ENCODE measurements at regions not wholly inside any gene's neighbourhood (a gene's known extent, or its start where the extent isn't known, plus 50 kb on each side); places are given as distances from the start of the nearest gene placed in this dataset.

DNA sequence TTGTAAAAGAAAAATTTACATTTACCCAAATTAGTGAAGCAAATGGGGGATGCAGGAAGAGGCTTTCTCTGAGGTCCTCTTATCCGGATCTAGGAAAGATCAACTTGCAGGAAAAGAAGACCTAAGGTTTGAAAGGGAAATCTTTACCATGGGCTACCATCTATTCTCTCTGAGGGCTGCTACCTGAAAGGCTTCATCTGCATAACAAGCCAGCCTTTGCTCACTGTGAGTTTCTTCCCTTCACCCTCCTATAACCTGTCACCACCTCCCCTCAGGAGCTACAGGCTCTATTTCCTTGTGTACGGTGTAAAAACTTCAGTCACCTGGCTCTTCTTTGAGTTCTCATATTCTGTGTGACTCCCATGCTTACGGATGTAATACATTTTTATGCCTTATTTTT lies 118.6 kb upstream of the BEND4 start:
- Histone ChIP-seq H3K9ac (no peak overlapping the region), H3K4me2 (ENCODE audit: low read length) (no peak overlapping the region), H2AFZ (no peak overlapping the region), H3K4me1 (no peaks in the 10 kb centered on the region), H3K79me2 (no peaks in the 10 kb centered on the region), H3K27me3 (ENCODE audit: control insufficient read depth, insufficient read depth, low read length) (no peaks in the 10 kb centered on the region), H3K36me3 (ENCODE audit: control insufficient read depth, insufficient read depth, low read length) (no peaks in the 10 kb centered on the region), H3K9me3 (ENCODE audit: control insufficient read depth, low read length) (no peaks in the 10 kb centered on the region), H3K27ac (no peak overlapping the region), H3K4me3 (ENCODE audit: low read depth, low read length) (no peak overlapping the region)
- TF ChIP-seq, protein P1, sequence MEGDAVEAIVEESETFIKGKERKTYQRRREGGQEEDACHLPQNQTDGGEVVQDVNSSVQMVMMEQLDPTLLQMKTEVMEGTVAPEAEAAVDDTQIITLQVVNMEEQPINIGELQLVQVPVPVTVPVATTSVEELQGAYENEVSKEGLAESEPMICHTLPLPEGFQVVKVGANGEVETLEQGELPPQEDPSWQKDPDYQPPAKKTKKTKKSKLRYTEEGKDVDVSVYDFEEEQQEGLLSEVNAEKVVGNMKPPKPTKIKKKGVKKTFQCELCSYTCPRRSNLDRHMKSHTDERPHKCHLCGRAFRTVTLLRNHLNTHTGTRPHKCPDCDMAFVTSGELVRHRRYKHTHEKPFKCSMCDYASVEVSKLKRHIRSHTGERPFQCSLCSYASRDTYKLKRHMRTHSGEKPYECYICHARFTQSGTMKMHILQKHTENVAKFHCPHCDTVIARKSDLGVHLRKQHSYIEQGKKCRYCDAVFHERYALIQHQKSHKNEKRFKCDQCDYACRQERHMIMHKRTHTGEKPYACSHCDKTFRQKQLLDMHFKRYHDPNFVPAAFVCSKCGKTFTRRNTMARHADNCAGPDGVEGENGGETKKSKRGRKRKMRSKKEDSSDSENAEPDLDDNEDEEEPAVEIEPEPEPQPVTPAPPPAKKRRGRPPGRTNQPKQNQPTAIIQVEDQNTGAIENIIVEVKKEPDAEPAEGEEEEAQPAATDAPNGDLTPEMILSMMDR (IDR thresholded peaks at IDR 0.05) = no peak

DNA sequence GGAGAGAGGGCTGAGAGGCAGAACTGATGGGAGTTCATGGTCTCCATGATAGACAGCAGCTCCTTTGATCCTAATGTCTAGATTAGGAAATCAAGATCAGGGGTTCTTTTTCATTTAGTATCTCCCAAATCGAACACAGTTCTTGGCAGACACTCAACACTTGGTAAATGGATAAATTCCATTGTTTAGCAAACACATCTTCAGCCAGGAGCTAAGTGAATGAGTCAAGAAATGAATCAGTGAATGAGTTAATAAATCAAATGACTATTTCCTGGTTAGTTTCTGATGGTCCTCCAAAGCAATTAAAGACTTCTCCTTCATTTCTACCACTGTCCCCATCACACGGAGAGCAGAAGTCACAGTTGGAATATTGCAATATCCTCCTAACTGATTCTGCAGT lies 120.0 kb upstream of the SHISA3 start:
- Histone ChIP-seq H3K4me1 (no peaks in the 10 kb centered on the region), H3K36me3 (ENCODE audit: control insufficient read depth, insufficient read depth, low read length) (no peaks in the 10 kb centered on the region), H3K27ac (no peak overlapping the region), H3K79me2 (no peaks in the 10 kb centered on the region), H3K9me3 (ENCODE audit: control insufficient read depth, low read length) (no peaks in the 10 kb centered on the region), H3K4me2 (ENCODE audit: low read length) (no peak overlapping the region), H2AFZ (no peak overlapping the region), H3K4me3 (ENCODE audit: low read depth, low read length) (no peak overlapping the region), H3K9ac (no peak overlapping the region), H3K27me3 (ENCODE audit: control insufficient read depth, insufficient read depth, low read length) (no peaks in the 10 kb centered on the region)
- TF ChIP-seq, protein P1 (IDR thresholded peaks at IDR 0.05) = no peak

DNA sequence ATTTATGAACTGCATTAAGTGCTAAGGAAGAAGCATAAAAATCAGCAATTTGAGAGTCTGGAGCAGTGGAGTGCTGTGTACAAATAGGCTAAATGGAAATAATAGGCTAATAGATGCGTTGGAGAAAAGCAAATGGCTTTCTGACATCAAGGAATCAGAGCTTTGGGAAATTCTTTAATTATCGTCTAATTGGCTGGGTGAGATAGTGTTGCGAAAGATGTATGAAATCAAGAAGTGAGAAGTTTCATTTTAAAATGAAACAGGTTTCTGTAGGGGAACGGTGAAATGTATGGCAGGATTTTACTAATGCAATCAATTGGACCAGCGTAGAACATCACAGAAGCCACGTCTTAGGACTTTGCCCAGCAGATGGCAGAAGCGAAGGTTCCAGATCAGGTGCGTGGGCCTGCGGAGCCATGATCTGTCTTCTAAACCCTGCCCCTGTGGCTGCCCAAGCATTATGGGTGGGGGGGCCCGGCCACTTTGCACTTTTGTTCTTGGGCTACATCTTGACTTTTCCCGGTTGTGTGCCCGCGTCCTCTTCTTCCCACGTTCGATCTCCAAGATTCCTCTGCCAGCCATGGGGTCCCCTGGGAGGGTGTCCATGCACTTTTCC lies 118.5 kb upstream of the SHISA3 start:
- Histone ChIP-seq H3K9me3 (ENCODE audit: control insufficient read depth, low read length) (no peaks in the 10 kb centered on the region), H2AFZ (no peak overlapping the region), H3K4me3 (ENCODE audit: low read depth, low read length) (no peak overlapping the region), H3K79me2 (no peaks in the 10 kb centered on the region), H3K9ac (no peak overlapping the region), H3K4me2 (ENCODE audit: low read length) (no peak overlapping the region), H3K4me1 (no peaks in the 10 kb centered on the region), H3K27ac (no peak overlapping the region), H3K27me3 (ENCODE audit: control insufficient read depth, insufficient read depth, low read length) (no peaks in the 10 kb centered on the region), H3K36me3 (ENCODE audit: control insufficient read depth, insufficient read depth, low read length) (no peaks in the 10 kb centered on the region)
- TF ChIP-seq, protein P1 (IDR thresholded peaks at IDR 0.05) = no peak

DNA sequence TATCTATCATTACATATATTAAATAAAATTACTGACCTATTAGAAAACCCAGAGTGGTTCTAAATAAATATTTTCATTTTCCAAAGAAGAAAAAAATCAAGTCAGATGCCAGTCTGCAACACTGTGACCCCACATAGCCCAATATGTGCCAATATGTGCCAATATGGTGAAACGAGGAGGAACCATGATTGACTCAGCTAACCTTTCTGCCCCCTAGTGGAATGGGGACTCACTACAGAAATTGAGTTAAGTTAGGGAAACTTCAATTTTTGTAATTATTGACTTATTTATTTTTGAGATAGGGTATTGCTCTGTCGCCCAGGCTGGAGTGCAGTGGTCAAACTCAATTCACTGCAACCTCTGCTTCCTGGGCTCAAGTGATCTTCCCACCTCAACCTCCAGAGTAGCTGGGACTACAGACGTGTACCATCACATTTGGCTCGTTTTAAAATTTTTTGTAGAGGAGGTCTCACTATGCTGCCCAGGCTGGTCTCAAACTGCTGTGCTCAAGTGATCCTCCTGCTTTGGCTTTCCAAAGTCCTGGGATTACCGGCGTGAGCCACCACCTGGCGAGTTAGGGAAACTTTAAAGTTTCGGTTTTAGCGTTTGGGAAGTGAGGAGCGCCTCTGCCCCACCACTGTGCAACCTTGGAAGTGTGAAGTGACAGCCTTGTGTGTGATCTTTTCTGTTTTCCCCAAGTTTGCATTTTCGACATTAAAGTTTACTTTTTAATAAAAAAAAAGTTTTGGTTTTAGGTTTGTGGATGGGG lies 116.8 kb upstream of the SHISA3 start:
- TF ChIP-seq, protein P1 (IDR thresholded peaks at IDR 0.05) = peak; percentile 24
- H2AFZ ChIP-seq = no peak overlapping the region
- H3K9ac ChIP-seq = no peak overlapping the region
- no peak overlapping the region for H3K4me3 ChIP-seq (ENCODE audit: low read depth, low read length)
- H3K27ac ChIP-seq = no peak overlapping the region
- no peaks in the 10 kb centered on the region for H3K9me3 ChIP-seq (ENCODE audit: control insufficient read depth, low read length)
- no peaks in the 10 kb centered on the region for H3K4me1 ChIP-seq
- H3K79me2 ChIP-seq = no peaks in the 10 kb centered on the region
- no peak overlapping the region for H3K4me2 ChIP-seq (ENCODE audit: low read length)
- H3K36me3 ChIP-seq (ENCODE audit: control insufficient read depth, insufficient read depth, low read length) = no peaks in the 10 kb centered on the region
- H3K27me3 ChIP-seq (ENCODE audit: control insufficient read depth, insufficient read depth, low read length) = no peaks in the 10 kb centered on the region

Data from parathyroid adenoma (tissue), 2 donors.